ENCODE measurements at regions not wholly inside any gene's neighbourhood (a gene's known extent, or its start where the extent isn't known, plus 50 kb on each side); places are given as distances from the start of the nearest gene placed in this dataset.

DNA sequence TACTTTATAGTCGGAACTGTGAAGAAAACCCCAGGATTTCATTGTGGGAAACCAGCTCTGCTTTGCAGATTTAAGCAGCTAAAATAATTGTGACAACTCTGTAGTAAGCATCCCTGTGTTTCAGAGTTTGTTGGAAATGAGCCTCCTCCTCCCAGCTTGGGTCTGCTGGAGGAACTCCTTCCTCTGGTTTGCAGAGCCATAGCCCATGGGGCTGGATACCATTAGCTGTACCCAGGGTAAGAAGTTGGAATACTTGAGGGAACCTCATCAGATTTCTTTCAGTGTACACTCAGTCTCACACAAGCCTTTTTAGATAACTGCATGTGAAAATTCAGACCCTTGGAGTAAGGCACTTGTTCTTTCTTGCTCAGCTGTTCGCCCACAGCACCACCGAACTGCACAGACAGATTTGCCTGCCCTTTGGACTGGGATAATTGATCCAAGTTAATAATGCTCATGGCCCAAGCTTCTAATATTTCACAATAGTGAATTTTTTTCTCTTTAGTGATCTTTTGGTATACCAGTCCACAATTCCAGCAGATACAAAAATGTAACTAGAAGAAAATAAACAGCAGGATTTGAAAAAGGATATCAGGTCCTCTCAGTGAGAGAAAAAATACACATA lies 467.4 kb upstream of the FZD8 start:
- no peak overlapping the region for H3K4me3 ChIP-seq (ENCODE audit: low read depth, low read length)

DNA sequence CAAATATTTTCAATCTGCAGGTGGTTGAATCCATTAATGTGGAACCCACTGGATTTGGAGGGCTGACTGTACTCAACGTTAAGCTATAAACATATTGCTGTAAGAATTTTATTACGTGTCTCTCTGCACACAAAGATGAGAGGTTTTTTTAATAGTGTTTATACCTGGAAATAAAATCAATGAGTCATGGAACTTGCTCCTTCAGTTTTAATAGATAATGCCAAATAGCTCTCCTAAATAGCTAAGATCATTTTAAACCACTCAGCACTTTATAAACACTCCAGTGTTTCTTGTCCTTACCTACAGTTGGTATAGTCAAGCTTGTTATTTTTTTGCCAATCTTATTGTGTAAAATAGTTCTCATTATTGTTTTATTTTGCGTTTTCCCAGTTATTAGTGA lies 455.6 kb upstream of the FZD8 start:
- H3K27me3 ChIP-seq (ENCODE audit: control insufficient read depth, insufficient read depth, low read length), result no peaks in the 10 kb centered on the region
- H3K9me3 ChIP-seq (ENCODE audit: control insufficient read depth, insufficient read depth, low read depth, low read length), result no peaks in the 10 kb centered on the region
- no peaks in the 10 kb centered on the region for H3K36me3 ChIP-seq (ENCODE audit: control insufficient read depth, insufficient read depth, low read length)
- no peak overlapping the region for H3K9ac ChIP-seq (ENCODE audit: low read length)
- no peaks in the 10 kb centered on the region for H3K4me1 ChIP-seq (ENCODE audit: control insufficient read depth, insufficient read depth, low read length)
- no peak overlapping the region for H3K4me3 ChIP-seq (ENCODE audit: low read depth, low read length)
- H3K27ac ChIP-seq (ENCODE audit: low read depth, low read length), result no peak overlapping the region

More for the DNA sequence above, 467.4 kb upstream of the FZD8 start:
- Histone ChIP-seq H3K9ac (ENCODE audit: low read length) (no peak overlapping the region), H3K9me3 (ENCODE audit: control insufficient read depth, insufficient read depth, low read depth, low read length) (no peaks in the 10 kb centered on the region), H3K36me3 (ENCODE audit: control insufficient read depth, insufficient read depth, low read length) (no peaks in the 10 kb centered on the region), H3K27me3 (ENCODE audit: control insufficient read depth, insufficient read depth, low read length) (no peaks in the 10 kb centered on the region), H3K4me1 (ENCODE audit: control insufficient read depth, insufficient read depth, low read length) (no peaks in the 10 kb centered on the region), H3K27ac (ENCODE audit: low read depth, low read length) (no peak overlapping the region)

DNA sequence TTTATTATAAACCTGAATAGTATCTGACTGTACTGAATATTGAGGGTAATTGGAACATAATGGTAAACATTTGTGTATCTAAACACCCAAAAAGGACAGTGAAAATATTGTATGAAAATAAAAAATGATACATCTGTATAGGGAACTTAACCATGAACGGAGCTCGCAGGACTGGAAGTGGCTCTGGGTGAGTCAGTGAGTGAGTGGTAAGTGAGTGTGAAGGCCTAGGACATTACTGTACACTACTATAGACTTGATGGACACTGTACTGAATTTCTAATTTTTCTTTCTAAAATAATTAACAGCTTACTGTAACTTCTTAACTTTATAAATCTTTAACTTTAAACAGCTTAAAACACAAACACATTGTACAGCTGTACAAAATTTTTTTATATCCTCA lies 454.5 kb upstream of the FZD8 start:
- no peak overlapping the region for H3K9ac ChIP-seq (ENCODE audit: low read length)
- no peaks in the 10 kb centered on the region for H3K27me3 ChIP-seq (ENCODE audit: control insufficient read depth, insufficient read depth, low read length)
- H3K4me1 ChIP-seq (ENCODE audit: control insufficient read depth, insufficient read depth, low read length), result no peaks in the 10 kb centered on the region
- H3K36me3 ChIP-seq (ENCODE audit: control insufficient read depth, insufficient read depth, low read length), result no peaks in the 10 kb centered on the region
- H3K27ac ChIP-seq (ENCODE audit: low read depth, low read length), result no peak overlapping the region
- no peak overlapping the region for H3K4me3 ChIP-seq (ENCODE audit: low read depth, low read length)
- no peaks in the 10 kb centered on the region for H3K9me3 ChIP-seq (ENCODE audit: control insufficient read depth, insufficient read depth, low read depth, low read length)

DNA sequence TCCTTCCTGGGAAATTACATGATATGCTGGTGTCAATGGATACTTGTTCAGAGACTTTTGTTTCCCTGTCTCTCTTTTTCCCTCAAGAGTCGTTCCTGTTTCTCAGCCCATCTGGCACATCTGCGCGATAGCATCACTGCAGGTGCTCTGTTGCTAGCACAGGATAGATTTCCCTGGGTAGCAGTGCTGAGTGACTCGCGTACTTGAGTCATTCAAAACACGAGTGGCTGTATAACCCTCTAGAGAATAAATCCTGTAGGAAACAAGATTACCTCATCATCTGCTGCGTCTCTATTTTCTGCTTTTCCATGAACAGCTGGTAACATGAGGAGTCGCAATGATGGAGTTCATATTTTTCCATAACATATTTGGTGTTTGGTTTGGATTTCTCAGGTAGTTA lies 452.0 kb upstream of the FZD8 start:
- Histone ChIP-seq H3K9me3 (ENCODE audit: control insufficient read depth, insufficient read depth, low read depth, low read length) (no peaks in the 10 kb centered on the region), H3K9ac (ENCODE audit: low read length) (no peak overlapping the region), H3K27me3 (ENCODE audit: control insufficient read depth, insufficient read depth, low read length) (no peaks in the 10 kb centered on the region), H3K4me1 (ENCODE audit: control insufficient read depth, insufficient read depth, low read length) (no peaks in the 10 kb centered on the region), H3K36me3 (ENCODE audit: control insufficient read depth, insufficient read depth, low read length) (no peaks in the 10 kb centered on the region), H3K4me3 (ENCODE audit: low read depth, low read length) (no peak overlapping the region), H3K27ac (ENCODE audit: low read depth, low read length) (no peak overlapping the region)

DNA sequence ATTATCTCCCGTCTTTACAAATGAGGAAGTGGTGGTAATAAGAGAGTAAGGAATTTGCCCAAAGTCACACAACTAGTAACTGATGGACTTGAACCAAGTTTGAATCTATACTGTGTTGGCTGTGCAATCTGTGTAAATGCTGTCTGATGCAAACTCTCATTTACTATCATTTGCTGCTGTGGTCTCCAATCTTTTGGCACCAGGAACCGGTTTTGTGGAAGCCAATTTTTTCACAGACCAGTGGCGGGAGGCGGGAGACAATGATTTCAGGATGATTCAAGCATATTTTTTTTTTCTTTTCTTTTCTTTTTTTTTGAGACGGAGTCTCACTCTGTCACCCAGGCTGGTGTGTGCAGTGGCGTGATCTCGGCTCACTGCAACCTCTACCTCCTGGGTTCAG lies 450.0 kb upstream of the FZD8 start:
- H3K27me3 ChIP-seq (ENCODE audit: control insufficient read depth, insufficient read depth, low read length), result no peaks in the 10 kb centered on the region
- no peaks in the 10 kb centered on the region for H3K9me3 ChIP-seq (ENCODE audit: control insufficient read depth, insufficient read depth, low read depth, low read length)
- H3K4me1 ChIP-seq (ENCODE audit: control insufficient read depth, insufficient read depth, low read length), result no peaks in the 10 kb centered on the region
- H3K27ac ChIP-seq (ENCODE audit: low read depth, low read length), result no peak overlapping the region
- no peak overlapping the region for H3K4me3 ChIP-seq (ENCODE audit: low read depth, low read length)
- H3K36me3 ChIP-seq (ENCODE audit: control insufficient read depth, insufficient read depth, low read length), result no peaks in the 10 kb centered on the region
- H3K9ac ChIP-seq (ENCODE audit: low read length), result no peak overlapping the region

DNA sequence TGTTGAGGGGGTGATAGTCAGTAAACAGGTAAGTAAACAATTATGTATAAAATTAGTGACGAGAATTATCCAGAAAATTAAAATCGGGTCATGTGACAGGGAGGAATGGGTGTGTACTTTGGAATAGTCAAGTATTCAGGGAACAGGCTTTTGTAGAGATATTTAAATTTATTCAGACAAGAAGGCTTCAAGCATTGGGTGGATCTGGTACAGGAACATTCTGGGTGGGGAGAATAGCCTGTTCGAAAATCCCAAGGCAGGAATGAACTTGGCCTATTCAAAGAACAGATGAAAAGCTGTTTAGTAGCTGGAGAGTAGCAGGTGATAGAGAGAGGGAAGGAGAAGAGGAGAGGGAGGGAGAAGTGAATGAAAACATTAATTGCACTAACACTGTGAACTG lies 448.9 kb upstream of the FZD8 start:
- H3K27me3 ChIP-seq (ENCODE audit: control insufficient read depth, insufficient read depth, low read length), result no peaks in the 10 kb centered on the region
- H3K4me1 ChIP-seq (ENCODE audit: control insufficient read depth, insufficient read depth, low read length), result no peaks in the 10 kb centered on the region
- no peaks in the 10 kb centered on the region for H3K9me3 ChIP-seq (ENCODE audit: control insufficient read depth, insufficient read depth, low read depth, low read length)
- no peak overlapping the region for H3K27ac ChIP-seq (ENCODE audit: low read depth, low read length)
- H3K9ac ChIP-seq (ENCODE audit: low read length), result no peak overlapping the region
- no peaks in the 10 kb centered on the region for H3K36me3 ChIP-seq (ENCODE audit: control insufficient read depth, insufficient read depth, low read length)
- no peak overlapping the region for H3K4me3 ChIP-seq (ENCODE audit: low read depth, low read length)

DNA sequence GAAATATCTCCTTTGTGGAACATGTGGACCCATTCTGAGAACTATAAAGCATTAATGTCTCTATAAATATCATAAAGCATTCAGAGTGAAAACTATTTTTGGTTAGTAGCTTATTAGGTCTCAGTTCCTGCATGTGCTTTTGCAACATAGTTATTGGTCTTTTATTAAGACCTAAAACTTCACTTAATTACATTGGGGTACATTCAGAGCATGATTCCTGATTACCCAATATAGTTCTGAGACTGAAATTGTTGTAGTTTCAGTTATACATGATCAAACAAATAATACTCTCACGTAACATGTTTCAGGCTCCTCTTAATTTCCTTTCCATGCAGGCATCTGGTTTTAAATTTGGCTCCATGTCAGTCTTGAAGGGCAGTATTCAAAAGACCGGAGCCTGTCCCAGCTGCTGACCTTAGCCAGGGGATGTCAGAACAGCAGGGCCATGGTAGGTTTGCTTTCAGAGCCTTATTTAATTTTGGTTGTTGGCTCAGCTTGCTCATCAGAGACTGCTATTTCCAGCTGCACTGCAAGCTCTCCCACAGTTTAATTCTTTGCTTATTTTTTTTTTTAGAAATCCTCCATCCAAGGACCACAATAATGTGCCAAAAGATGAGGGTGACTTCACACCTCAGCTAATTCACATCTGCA lies 447.8 kb upstream of the FZD8 start:
- no peaks in the 10 kb centered on the region for H3K9me3 ChIP-seq (ENCODE audit: control insufficient read depth, insufficient read depth, low read depth, low read length)
- H3K4me3 ChIP-seq (ENCODE audit: low read depth, low read length), result no peak overlapping the region
- H3K9ac ChIP-seq (ENCODE audit: low read length), result no peak overlapping the region
- H3K27ac ChIP-seq (ENCODE audit: low read depth, low read length), result no peak overlapping the region
- no peaks in the 10 kb centered on the region for H3K36me3 ChIP-seq (ENCODE audit: control insufficient read depth, insufficient read depth, low read length)
- H3K27me3 ChIP-seq (ENCODE audit: control insufficient read depth, insufficient read depth, low read length), result no peaks in the 10 kb centered on the region
- no peaks in the 10 kb centered on the region for H3K4me1 ChIP-seq (ENCODE audit: control insufficient read depth, insufficient read depth, low read length)

DNA sequence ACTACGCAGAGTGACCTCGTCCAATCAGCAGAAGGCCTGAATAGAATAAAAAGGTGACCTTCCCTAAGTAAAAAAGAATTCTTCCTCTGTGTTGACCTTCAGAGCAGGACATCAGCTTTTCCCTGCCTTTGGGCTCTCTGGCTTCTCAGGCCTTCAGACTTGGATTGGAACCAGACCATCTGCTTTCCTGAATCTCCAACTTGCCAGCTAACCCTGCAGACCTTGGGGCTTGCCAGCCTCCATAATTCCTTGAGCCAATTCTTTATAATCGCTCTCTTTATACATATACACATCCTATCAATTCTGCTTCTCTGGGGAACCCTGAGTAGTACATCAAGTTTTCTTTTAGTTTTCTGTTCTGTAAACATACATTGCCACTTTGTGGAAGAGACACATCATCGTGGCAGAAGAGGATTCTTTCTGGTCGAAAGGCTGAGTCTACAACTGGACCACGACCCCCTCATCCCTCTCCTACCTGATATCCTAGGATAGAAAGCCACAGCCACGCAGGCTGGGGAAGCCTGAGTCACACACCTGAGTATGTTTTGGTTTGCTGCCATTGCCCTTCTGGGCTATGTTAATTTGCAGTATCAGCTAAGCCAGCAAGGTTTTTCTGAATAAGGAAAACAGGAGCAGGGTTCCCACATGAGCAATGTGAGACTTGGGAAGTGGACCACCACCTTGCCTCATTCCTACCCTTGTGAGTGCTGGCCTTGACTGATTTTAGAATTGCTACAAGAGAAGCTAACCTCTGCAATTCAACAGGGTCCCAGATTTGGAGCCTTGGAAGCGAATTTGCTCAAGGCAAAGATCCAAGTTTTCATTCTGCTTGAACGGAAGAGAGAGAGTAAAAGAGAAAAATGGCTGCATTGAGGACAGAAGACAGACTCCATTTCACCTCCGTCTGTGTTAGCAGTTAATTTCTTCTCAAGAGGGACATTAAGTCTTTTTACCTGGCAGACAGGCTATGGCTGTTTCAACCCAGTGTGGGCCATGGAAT lies 445.2 kb upstream of the FZD8 start:
- Histone ChIP-seq H3K4me1 (ENCODE audit: control insufficient read depth, insufficient read depth, low read length) (no peaks in the 10 kb centered on the region), H3K36me3 (ENCODE audit: control insufficient read depth, insufficient read depth, low read length) (no peaks in the 10 kb centered on the region), H3K4me3 (ENCODE audit: low read depth, low read length) (no peak overlapping the region), H3K9ac (ENCODE audit: low read length) (no peak overlapping the region), H3K27ac (ENCODE audit: low read depth, low read length) (no peak overlapping the region), H3K9me3 (ENCODE audit: control insufficient read depth, insufficient read depth, low read depth, low read length) (no peaks in the 10 kb centered on the region), H3K27me3 (ENCODE audit: control insufficient read depth, insufficient read depth, low read length) (no peaks in the 10 kb centered on the region)

DNA sequence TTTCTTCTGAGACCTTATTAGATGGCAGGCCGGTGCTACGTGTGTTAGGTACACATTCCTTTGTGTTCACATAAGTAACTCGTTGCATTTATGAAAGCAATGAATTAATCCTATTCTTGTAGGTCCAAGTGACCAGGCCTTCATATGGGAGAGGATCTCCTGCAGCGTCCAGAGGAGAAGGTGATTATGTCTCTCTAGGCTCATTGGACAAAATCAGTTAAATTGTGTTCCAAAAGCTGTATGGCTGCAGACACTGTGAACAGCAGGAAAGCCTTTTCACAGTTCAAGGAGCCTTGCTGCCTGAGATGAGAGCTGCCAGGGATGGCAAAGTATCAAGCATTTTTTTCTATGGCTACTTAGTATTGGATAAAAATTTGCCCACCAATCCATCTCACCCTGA lies 433.1 kb upstream of the FZD8 start:
- H3K27ac ChIP-seq (ENCODE audit: low read depth, low read length), result no peak overlapping the region
- no peak overlapping the region for H3K9ac ChIP-seq (ENCODE audit: low read length)
- H3K4me1 ChIP-seq (ENCODE audit: control insufficient read depth, insufficient read depth, low read length), result no peaks in the 10 kb centered on the region
- no peaks in the 10 kb centered on the region for H3K27me3 ChIP-seq (ENCODE audit: control insufficient read depth, insufficient read depth, low read length)
- H3K4me3 ChIP-seq (ENCODE audit: low read depth, low read length), result no peak overlapping the region
- H3K9me3 ChIP-seq (ENCODE audit: control insufficient read depth, insufficient read depth, low read depth, low read length), result no peaks in the 10 kb centered on the region
- H3K36me3 ChIP-seq (ENCODE audit: control insufficient read depth, insufficient read depth, low read length), result no peaks in the 10 kb centered on the region

DNA sequence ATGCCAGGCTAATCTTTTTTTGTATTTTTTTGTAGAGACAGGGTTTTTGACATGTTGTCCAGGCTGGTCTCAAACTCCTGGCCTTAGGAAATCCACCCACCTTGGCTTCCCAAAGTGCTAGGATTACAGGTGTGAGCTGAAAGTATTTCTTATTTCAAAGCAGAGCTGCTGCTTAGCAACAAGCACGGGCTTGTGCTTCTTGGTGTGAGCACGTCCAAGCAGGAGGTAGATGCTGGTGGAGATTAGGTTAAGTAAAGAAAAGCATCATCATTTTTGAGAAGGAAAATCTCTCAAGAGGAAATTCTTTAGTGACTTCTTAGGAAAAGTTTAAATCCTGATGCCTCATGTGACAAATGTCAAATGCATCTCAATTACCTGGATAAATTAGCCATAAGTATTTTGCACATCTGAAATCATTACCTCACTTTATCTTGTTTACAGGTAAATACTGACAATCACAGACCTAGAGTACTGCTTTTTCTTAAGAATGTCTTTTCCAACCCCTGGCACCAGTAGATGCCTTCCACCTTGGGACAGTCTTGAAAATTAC lies 431.8 kb upstream of the FZD8 start:
- H3K9ac ChIP-seq (ENCODE audit: low read length), result no peak overlapping the region
- H3K36me3 ChIP-seq (ENCODE audit: control insufficient read depth, insufficient read depth, low read length), result no peaks in the 10 kb centered on the region
- no peaks in the 10 kb centered on the region for H3K4me1 ChIP-seq (ENCODE audit: control insufficient read depth, insufficient read depth, low read length)
- no peaks in the 10 kb centered on the region for H3K9me3 ChIP-seq (ENCODE audit: control insufficient read depth, insufficient read depth, low read depth, low read length)
- no peak overlapping the region for H3K4me3 ChIP-seq (ENCODE audit: low read depth, low read length)
- no peaks in the 10 kb centered on the region for H3K27me3 ChIP-seq (ENCODE audit: control insufficient read depth, insufficient read depth, low read length)
- no peak overlapping the region for H3K27ac ChIP-seq (ENCODE audit: low read depth, low read length)

DNA sequence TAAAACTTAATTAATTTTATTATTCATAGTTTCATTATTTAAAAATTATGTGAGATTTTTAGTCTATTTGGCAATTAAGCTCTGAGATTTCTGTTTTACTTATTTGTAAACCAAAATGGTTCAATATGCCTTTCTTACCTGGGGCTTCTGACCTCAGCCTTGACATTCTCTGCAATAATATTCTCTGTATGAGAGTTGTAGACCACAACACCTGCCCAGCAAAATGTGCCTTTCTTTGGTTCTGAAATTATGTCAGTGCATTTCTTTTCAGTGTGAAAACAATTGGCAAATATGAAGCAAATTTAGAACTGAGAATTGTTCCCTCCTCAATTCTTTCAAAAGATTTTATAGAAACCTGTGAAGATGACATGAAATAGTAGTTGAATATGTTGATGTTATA lies 426.4 kb upstream of the FZD8 start:
- Histone ChIP-seq H3K9me3 (ENCODE audit: control insufficient read depth, insufficient read depth, low read depth, low read length) (peaks cover 17% of the 10 kb centered on the region), H3K36me3 (ENCODE audit: control insufficient read depth, insufficient read depth, low read length) (no peaks in the 10 kb centered on the region), H3K4me1 (ENCODE audit: control insufficient read depth, insufficient read depth, low read length) (no peaks in the 10 kb centered on the region), H3K9ac (ENCODE audit: low read length) (no peak overlapping the region), H3K27ac (ENCODE audit: low read depth, low read length) (no peak overlapping the region), H3K4me3 (ENCODE audit: low read depth, low read length) (no peak overlapping the region), H3K27me3 (ENCODE audit: control insufficient read depth, insufficient read depth, low read length) (no peaks in the 10 kb centered on the region)

Measured in HUES6 (cell line).